Keratinocyte (primary cell): ENCODE measurements at regions not wholly inside any gene's neighbourhood (a gene's known extent, or its start where the extent isn't known, plus 50 kb on each side); places are given as distances from the start of the nearest gene placed in this dataset.
"Not testable (repeated sequence)": the region's sequence is repeated elsewhere in the genome, so short reads cannot be mapped to it uniquely, and the experiment has no call there.

Source experiments
- DNase-seq: peaks from one replicate; pipeline ENCODE4 v3.0.0-alpha.2; 2011; ENCODE audit warnings: low read depth, missing footprints, low spot score
- FAIRE-seq: peaks from 2 replicates; lab custom pipeline; 2011; peaks lifted over from hg19 to GRCh38; lab: Jason Lieb, UNC
- H2AFZ ChIP-seq: 2 replicates; pipeline ENCODE4 v1.6.0; 2012; ENCODE audit warnings: low read length, control low read depth, inconsistent platforms; ENCODE audit not compliant: control insufficient read depth
- H3K27ac ChIP-seq: 2 replicates; pipeline ENCODE4 v1.5.1; 2011; ENCODE audit warnings: low read length; ENCODE audit not compliant: control insufficient read depth, insufficient read depth
- H3K27me3 ChIP-seq: 3 replicates; pipeline ENCODE4 v1.6.0; 2011; ENCODE audit warnings: low read length; ENCODE audit not compliant: control insufficient read depth, insufficient read depth; ENCODE audit errors: extremely low read depth
- H3K36me3 ChIP-seq, 2 experiments: 2 replicates in 1 of 2; 3 replicates in 1 of 2; pipeline ENCODE4 v1.5.1; 2011; ENCODE audit warnings: low read length in 2 of 2, mild to moderate bottlenecking in 1 of 2; ENCODE audit not compliant: control insufficient read depth in 2 of 2, insufficient read depth in 2 of 2; ENCODE audit errors: extremely low read depth in 1 of 2
- H3K4me1 ChIP-seq: 3 replicates; pipeline ENCODE4 v1.5.1; 2011; ENCODE audit warnings: low read length; ENCODE audit not compliant: control insufficient read depth, insufficient read depth; ENCODE audit errors: extremely low read depth
- H3K4me2 ChIP-seq: 3 replicates; pipeline ENCODE4 v1.6.0; 2011; ENCODE audit warnings: low read depth, low read length; ENCODE audit not compliant: control insufficient read depth, insufficient read depth; ENCODE audit errors: extremely low read depth
- H3K4me3 ChIP-seq, 3 experiments: fragments of 200-600 bp in 1 of 3; sonication (generic) in 1 of 3; 2 replicates in 2 of 3; 3 replicates in 1 of 3; pipeline ENCODE4 v1.5.1; 2011 to 2016; ENCODE audit warnings: low read length in 3 of 3, mild to moderate bottlenecking in 3 of 3, control low read depth in 2 of 3, inconsistent platforms in 1 of 3, low read depth in 1 of 3, mixed read lengths in 1 of 3, mixed run types in 1 of 3, moderate library complexity in 1 of 3; ENCODE audit not compliant: control insufficient read depth in 2 of 3, insufficient read depth in 2 of 3; ENCODE audit errors: extremely low read depth in 1 of 3
- H3K79me2 ChIP-seq: 2 replicates; pipeline ENCODE4 v1.6.0; 2012; ENCODE audit warnings: low read length; ENCODE audit not compliant: control insufficient read depth, insufficient read depth
- H3K9ac ChIP-seq: 3 replicates; pipeline ENCODE4 v1.6.0; 2011; ENCODE audit warnings: low read length; ENCODE audit not compliant: control insufficient read depth, insufficient read depth; ENCODE audit errors: extremely low read depth
- H3K9me1 ChIP-seq: 3 replicates; pipeline ENCODE4 v1.6.0; 2011; ENCODE audit warnings: low read length; ENCODE audit not compliant: control insufficient read depth, insufficient read depth; ENCODE audit errors: extremely low read depth
- H3K9me3 ChIP-seq: 2 replicates; pipeline ENCODE4 v1.5.1; 2012; ENCODE audit warnings: low read depth, low read length; ENCODE audit not compliant: control insufficient read depth
- H4K20me1 ChIP-seq: 3 replicates; pipeline ENCODE4 v1.6.0; 2011; ENCODE audit warnings: low read length; ENCODE audit not compliant: control insufficient read depth, insufficient read depth; ENCODE audit errors: extremely low read depth
- CTCF ChIP-seq, 3 experiments: IDR thresholded peaks in 1 of 3; conservative IDR thresholded peaks in 1 of 3; optimal IDR thresholded peaks in 1 of 3; 2 replicates in 2 of 3; 3 replicates in 1 of 3; pipeline versions ENCODE3 to v1.5.1; 2011; ENCODE audit warnings: low read length in 3 of 3, mild to moderate bottlenecking in 3 of 3, moderate library complexity in 2 of 3, control low read depth in 1 of 3, inconsistent platforms in 1 of 3; ENCODE audit not compliant: insufficient read depth in 2 of 3; ENCODE audit errors: extremely low read depth in 1 of 3
- EZH2 ChIP-seq: IDR thresholded peaks from one replicate; pipeline ENCODE4 v1.6.1; 2012; ENCODE audit warnings: inconsistent platforms, mild to moderate bottlenecking, low read length, moderate library complexity
- dilution Hi-C: fragments of 300-500 bp; cut with MboI; formaldehyde crosslinking; loops from one replicate; pipeline ENCODE4 v1.7.0; 2020; ENCODE audit warnings: low sequenced_read_pairs; ENCODE audit not compliant: extremely low pct_ligation_motif_present

- dilution Hi-C loops, result no loop called here
- no peak overlapping the region for H2AFZ ChIP-seq
Measured at GRCh38 chr12:18837025-18837424, 99.1 kb downstream of the CAPZA3 start.

DNA sequence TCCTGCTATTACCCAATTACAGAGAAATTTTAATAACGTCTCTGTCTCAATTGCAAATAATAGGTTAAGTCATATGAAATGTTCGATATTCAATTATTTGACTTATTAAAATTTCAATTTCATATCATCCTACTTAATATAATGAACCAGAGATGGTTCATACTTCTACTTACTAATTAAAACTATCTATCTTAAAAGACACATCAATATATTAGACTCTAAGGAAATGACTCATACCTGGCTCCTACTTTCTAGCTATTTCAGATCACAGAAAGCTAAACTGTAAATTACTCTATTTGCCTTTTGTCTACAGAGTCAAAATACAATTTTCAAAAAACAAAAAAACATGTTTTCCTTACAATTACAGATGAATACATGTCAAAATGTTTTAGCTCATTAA is 99.6 kb downstream of the CAPZA3 start:
- no peak overlapping the region for H3K4me2 ChIP-seq
- H3K27me3 ChIP-seq, result no peaks in the 10 kb centered on the region
- H3K9ac ChIP-seq, result no peak overlapping the region
- H4K20me1 ChIP-seq, result no peaks in the 10 kb centered on the region
- no peak for DNase-seq
- H3K36me3 ChIP-seq, result no peaks in the 10 kb centered on the region
- H3K9me1 ChIP-seq, result no peaks in the 10 kb centered on the region
- no peak overlapping the region for H3K27ac ChIP-seq
- H2AFZ ChIP-seq, result no peak overlapping the region
- H3K4me1 ChIP-seq, result no peaks in the 10 kb centered on the region
- dilution Hi-C loops, result no loop called here
- no peaks in the 10 kb centered on the region for H3K79me2 ChIP-seq
- H3K9me3 ChIP-seq, result no peaks in the 10 kb centered on the region
- TF ChIP-seq EZH2, result no peak
- TF ChIP-seq CTCF (optimal IDR thresholded peaks at IDR 0.05 in 1 of 3, IDR thresholded peaks at IDR 0.05 in 1 of 3, conservative IDR thresholded peaks at IDR 0.05 in 1 of 3; ENCODE audit: extremely low read depth in 1 of 3, insufficient read depth in 2 of 3, low read length in 3 of 3), result no peak
- FAIRE-seq, result no peak
- H3K4me3 ChIP-seq, result no peak overlapping the region

More at GRCh38 chr12:18837025-18837424, 99.1 kb downstream of the CAPZA3 start:
- DNase-seq (no peak), FAIRE-seq (peak; percentile 34)
- Histone ChIP-seq H3K4me1 (no peaks in the 10 kb centered on the region), H4K20me1 (no peaks in the 10 kb centered on the region), H3K9me1 (no peaks in the 10 kb centered on the region), H3K9ac (no peak overlapping the region), H3K79me2 (no peaks in the 10 kb centered on the region), H3K9me3 (no peaks in the 10 kb centered on the region), H3K27ac (no peak overlapping the region), H3K27me3 (no peaks in the 10 kb centered on the region), H3K36me3 (no peaks in the 10 kb centered on the region), H3K4me2 (no peak overlapping the region), H3K4me3 (no peak overlapping the region)
- TF ChIP-seq EZH2 (no peak), CTCF (optimal IDR thresholded peaks at IDR 0.05 in 1 of 3, IDR thresholded peaks at IDR 0.05 in 1 of 3, conservative IDR thresholded peaks at IDR 0.05 in 1 of 3; ENCODE audit: extremely low read depth in 1 of 3, insufficient read depth in 2 of 3, low read length in 3 of 3) (no peak)

DNA sequence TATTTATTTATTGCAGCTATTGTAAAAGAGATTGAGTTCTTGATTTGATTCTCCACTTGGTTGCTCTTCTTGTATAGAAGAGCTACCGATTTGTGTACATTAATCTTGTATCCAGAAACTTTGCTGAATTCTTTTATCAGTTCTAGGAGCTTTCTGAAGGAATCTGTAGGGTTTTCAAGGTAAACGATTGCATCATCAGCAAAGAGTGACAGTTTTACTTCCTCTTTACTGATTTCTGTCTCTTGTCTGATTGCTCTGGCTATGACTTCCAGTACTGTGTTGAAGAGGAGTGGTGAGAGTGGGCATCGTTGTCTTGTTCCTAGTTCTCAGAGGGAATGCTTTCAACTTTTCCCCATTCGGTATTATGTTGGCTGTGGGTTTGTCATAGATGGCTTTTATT is 103.1 kb downstream of the CAPZA3 start:
- H3K4me1 ChIP-seq, H3K4me3 ChIP-seq, FAIRE-seq, H3K79me2 ChIP-seq, dilution Hi-C loops, DNase-seq, H4K20me1 ChIP-seq, H3K9me1 ChIP-seq, H3K9me3 ChIP-seq, H3K9ac ChIP-seq, H3K27ac ChIP-seq, H2AFZ ChIP-seq, H3K27me3 ChIP-seq, H3K4me2 ChIP-seq, H3K36me3 ChIP-seq: not testable (repeated sequence)
